ENCODE measurements at regions not wholly inside any gene's neighbourhood (a gene's known extent, or its start where the extent isn't known, plus 50 kb on each side); places are given as distances from the start of the nearest gene placed in this dataset.

DNA sequence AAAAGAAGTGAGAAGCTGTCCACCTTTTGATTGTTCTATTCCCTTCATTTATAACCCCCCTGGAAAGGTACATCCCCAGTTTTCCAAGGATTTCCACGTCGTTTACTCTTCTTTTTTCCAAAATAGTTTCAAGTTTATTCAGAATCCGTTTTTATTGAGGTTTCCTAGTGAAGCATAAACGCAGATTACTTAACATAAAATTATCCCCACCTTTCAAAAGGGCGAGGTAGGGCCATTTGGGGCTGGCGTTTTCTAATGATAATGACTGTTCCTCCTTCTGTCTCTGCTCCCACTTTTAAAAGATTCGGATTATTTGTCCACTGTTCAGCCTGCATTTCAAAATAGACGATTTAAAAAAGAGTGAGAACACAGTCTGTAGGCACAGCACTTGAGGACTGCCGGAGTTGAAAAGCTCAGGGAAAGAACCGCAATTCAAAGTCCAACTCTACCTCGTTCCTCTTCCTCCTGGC is 165.2 kb upstream of the PPP1R3A start:
- TF ChIP-seq POLR2A (IDR thresholded peaks at IDR 0.05) (no peak), CTCF (IDR thresholded peaks at IDR 0.05) (no peak), POLR2AphosphoS5 (IDR thresholded peaks at IDR 0.05) (no peak), EP300 (IDR thresholded peaks at IDR 0.05) (no peak)
